GDM1 (cell line): ENCODE measurements at regions not wholly inside any gene's neighbourhood (a gene's known extent, or its start where the extent isn't known, plus 50 kb on each side); places are given as distances from the start of the nearest gene placed in this dataset.
"Not testable (repeated sequence)": the region's sequence is repeated elsewhere in the genome, so short reads cannot be mapped to it uniquely, and the experiment has no call there.

Experiments used
- DNase-seq: peaks from one replicate; lab custom pipeline; 2025; lab: John Stamatoyannopoulos, UW

DNA sequence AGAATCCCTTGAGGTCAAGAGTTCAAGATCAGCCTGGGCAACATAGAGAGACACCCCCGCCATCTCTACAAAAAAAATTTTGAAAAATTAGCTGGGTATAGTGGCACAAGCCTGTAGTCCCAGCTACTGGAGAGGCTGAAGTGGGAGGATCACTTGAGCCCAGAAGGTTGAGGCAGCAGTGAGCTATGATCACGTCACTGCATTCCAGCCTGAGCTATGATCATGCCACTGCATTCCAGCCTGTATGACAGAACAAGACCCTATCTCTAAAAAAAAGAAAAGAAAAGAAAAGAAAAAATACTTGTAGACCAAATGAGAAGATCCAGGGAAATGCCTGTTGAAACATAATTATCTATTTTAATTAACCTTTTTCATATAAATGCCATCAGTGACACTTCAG is 93.8 kb upstream of the MDM1 start:
- no peak for DNase-seq

DNA sequence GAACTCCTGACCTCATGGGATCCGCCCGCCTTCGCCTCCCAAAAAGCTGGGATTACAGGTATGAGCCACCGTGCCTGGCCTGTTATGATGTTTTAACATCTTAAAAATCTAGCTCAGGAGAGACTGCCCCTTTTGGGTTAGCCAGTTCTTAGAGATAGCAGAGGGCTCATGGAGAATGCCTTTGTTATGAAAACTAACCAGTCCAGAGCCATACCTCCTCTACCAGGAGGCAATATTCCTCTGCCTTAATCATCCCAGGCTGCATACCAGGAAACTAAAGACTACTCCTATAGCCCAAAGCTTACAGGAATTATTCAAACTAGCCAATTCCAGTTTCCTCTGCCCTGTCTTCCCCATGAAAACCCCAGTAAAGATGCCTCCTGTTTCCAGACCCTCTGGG is 96.0 kb upstream of the MDM1 start:
- no peak for DNase-seq

DNA sequence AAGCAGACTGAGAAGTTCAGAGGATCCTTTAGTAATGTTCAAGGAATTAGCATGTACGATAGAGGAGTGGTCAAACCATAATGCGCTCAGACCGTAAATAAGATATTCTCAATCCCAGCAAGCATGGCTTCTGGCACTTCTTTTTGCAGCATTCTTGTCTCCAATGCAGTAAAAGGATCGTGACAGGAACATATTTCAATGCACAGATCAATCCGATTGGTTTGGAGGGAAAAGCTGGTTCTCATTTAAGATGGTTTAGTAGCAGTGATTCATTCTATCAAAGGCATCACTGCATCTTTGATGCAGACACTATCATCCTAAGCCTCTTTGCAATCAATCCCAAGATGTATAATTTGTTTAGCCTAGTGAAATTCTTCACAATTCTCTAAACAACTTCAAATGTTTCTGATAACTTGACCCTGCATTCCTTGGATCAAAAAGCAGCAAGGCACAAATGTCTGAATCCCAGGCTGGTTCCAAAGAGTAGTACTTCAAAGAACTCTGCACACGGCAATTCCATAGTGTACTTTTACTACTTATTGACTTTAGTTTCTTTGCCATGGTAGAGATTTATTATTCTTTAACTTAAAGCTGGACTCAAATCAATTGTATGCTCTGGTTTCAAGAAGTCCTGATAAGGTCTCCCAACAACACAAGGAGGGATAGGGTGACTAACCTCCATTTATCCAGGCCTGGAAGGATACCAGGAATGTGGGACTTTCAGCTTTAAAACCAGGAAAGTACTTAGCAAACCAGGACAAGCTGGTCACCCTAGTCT is 96.8 kb upstream of the MDM1 start:
- no peak for DNase-seq

DNA sequence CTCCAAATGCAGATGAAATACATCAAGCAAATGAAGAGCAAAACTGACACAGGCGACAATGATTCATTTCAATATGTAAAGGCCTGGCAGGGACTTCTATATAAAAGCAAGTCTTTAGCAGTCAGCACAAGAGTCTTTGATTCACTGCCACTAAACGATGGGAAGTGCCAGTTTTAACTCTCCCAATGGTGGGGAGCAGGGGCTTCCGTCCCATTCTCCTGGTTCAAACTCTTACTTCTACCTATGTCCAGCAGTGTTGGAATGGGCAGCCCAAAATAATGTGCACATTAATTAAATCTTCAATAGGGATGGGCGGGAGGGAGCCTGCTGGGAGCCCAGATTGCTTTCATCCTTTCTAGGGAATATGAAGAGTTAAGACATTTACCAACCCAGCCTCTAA is 97.5 kb upstream of the MDM1 start:
- DNase-seq = no peak

DNA sequence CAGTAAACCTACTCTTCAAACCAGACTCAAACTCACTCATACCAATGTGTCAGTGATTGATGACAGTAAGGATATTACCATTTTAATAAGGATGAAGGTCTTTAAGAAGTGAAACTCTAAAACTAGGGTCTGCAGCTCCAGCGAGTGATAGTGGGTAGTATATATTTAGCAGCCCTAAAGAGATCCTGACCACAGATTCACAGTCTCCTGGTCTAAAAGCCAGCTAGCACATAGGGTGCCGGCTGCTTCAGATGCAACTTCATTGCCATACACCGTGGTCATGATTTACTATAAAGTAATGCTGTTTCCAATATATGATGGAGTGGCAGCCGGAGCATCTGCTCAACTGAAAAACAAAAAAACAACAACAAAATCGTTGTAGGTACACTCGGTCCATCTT is 99.6 kb upstream of the MDM1 start:
- no peak for DNase-seq

DNA sequence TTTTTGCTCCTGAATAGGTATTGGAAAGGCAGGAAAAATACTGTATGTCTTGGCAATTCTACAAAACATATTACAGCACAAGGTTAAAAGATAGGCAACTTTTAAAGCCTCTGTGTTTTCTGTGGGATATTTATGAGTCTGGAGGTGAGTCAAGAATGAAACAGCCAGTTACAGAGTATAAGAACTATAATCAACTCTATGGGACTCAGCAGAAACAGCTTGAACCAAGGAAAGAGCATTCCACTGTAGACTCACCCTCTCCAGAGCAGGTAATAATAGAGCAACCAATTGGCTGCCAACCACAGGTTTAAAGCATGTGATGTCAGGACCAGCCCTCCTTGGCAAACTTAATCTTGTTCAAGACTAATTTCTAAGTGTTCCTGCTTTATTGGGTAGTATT is 100.5 kb upstream of the MDM1 start:
- DNase-seq = no peak

DNA sequence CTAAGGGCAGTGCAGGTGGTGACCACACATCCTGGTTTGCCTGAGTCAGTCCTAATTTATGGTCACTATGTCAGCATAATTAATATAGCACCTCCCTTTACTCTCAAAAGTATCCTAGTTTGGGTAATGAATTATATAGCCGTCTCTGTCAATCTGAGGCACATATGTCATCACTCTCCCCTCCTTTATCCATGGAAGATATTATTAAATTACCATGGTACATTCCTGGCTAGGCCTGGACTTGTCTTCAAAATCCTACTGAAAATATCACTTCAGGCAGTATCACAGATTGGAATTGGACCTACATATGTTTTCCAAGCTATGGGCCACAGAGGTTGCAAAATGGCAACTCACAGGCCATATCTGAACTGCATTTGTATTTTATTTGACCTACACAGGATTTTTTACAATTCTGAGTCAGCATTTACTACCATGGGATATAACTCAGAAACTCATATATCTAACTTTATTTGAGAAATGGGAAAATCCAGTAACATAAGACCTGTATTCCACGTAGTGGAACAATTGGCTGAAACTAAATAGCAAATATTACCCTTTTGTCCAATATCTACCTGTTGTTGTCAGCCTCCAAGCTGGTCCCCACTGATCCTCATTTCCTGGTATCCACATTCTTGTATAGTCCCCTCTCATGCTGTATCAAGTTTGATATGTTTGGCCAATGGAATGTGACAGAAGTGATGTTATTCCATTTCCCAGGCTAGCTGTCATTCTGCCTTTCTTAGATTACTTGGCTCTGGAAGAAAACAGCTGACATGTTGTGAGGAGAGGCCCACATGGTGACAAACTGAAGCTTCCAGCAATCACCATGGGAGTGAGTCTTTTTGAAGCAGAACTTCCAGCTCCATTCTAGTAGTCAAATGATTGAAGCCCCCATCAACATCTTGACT is 102.5 kb upstream of the MDM1 start:
- DNase-seq = no peak

DNA sequence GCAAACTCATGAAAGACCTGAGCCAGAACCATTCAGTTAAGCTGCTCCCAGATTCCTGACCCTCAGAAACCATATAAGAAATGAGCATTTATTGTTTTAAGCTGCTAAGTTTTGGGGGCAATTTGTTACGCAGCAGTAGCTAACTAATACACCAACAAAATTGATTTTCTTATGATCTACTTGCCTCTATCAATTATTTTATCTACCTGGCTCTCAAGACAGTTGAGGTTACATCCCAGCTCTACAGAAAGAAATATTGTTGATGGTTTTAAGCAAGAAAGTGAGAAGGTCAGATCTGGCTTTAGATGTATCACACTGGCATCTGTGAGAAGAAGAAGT is 103.1 kb upstream of the MDM1 start:
- no peak for DNase-seq

DNA sequence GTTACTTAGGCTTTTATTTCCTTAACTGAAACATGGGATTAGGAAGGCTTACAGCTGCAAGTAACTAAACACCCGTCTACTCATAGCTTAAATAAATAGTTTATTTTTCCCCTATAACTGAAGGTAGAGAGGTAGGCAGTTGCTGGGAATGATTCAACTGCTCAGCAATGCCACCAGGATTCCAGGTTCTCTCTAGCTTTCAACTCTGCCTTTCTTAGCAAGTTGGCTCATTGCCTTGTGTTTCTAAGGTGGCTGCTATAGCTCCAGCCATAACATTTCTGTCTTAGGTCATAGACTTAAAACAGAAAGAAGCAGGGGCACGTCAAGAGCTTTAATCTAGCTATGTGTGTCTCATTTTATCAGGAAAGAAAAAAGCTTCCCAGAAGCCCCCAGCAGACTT is 103.7 kb upstream of the MDM1 start:
- DNase-seq = no peak

DNA sequence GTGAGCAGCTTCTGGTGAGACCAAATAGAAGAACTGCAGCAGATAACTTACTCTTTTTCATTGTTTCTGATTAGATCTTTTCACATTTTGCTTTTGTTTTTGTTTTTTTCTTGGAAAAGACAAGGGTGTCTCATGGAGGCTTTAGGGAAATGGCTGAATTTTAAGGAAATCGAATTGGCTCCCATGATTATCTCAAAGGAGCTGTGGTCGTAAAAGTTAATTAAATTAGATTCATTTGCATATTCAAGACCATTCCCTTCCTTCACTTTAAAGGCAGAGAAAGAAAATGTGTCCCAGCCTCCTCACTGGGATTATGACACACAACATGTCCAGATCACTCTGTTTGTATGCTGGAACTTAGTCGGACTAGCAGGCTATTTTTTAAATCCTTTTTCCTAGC is 106.4 kb upstream of the MDM1 start:
- DNase-seq = no peak

DNA sequence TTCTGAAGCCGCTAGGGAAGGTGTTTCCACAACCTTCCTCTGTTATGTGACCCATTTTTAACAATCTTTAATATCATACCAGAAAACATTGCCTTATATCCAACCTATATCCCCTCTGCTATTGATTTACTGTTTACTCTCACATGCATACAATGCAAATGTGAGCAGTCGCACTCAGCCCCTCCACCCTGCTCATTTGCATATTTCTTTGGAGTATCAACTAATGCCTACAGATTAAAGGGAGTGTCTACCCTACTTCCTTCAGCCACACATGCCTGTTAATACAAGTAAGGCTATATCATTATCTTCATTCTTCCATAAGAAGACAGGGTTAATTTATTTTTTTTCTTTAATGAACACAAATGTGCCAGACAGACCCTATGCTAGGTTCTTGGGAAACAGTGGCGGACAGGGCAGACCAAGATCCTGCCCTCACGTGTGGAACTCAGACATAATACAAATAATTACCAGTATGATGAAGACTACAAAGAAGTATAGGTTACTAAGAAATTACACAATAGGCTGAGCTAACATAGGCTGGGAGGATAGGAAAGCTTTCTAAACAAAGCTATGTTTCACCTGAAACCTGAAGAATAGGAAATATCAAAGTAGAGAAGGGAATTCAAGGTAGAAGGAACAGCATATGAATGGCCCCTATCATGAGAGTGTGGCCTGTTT is 107.3 kb upstream of the MDM1 start:
- no peak for DNase-seq

DNA sequence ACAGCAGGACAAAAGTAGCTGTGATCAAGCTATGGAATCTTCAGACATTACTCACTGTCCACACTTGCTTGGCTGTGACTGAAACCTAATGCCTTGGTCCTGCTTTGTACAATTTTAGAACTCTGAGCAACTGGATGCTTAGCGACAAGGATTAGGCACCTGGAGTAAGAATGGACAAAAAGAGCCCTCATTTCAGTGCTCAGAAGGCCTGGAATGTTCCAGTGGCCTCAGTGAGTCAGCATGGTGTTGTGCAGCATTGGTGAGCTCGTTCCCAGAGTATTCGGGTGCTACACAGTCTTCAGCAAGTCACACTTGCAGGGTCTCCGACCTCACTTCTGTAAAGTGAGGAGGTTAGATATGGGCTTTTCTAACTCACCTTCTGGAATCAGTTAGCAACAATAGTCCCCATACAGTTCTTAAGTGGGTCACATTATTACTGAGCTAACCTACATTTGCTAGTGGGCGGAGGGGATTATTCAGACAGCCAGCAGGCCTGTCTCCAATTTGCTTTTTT is 108.0 kb upstream of the MDM1 start:
- DNase-seq = no peak

DNA sequence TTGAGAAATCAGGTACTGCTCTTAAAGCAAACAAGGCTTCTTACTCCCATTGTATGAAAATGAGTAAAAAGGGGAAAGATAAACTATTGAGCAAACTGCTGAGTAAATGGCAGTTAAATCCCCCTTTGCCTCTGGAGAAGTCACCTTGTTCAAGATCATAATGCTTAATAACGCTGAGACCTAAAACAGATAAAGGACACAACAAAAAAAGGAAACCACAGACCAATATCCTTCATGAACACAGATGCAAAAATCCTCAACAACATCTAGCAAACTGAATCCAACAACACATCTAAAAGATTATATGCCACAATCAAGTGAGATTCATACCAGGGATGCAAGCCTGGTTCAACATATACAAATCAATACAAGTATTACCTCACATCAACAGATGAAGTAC is 109.0 kb upstream of the MDM1 start:
- no peak for DNase-seq

DNA sequence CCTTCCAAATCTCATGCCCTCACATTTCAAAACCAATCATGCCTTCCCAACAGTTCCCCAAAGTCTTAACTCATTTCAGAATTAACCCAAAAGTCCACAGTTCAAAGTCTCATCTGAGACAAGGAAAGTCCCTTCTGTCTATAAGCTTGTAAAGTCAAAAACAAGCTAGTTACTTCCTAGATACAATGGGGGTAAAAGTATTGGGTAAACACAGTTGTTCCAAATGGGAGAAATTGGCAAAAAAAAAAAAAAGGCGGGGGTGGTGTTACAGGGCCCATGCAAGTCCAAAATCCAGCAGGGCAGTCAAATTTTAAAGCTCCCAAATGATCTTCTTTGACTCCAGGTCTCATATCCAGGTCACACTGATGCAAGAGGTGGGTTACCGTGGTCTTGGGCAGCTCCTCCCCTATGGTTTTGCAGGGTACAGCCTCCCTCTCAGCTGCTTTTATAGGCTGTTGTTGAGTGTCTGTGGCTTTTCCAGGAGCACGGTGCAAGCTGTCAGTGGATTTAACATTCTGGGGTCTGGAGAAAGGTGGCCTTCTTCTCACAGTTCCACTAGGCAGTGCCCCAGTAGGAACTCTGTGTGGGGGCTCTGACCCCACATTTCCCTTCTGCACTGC is 110.3 kb upstream of the MDM1 start:
- DNase-seq = not testable (repeated sequence)

DNA sequence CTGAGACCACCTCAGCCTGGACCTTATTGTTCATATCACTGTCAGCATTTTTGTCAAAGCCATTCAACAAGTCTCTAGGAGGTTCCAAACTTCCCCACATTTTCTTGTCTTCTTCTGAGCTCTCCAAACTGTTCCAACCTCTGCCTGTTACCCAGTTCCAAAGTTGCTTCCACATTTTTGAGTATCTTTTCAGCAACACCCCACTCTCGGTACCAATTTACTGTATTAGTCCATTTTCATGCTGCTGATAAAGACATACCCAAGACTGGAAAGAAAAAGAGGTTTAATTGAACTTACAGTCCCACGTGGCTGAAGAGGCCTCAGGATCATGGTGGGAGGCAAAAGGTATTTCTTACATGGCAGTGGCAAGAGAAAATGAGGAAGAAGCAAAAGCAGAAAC is 111.5 kb upstream of the MDM1 start:
- DNase-seq = not testable (repeated sequence)

DNA sequence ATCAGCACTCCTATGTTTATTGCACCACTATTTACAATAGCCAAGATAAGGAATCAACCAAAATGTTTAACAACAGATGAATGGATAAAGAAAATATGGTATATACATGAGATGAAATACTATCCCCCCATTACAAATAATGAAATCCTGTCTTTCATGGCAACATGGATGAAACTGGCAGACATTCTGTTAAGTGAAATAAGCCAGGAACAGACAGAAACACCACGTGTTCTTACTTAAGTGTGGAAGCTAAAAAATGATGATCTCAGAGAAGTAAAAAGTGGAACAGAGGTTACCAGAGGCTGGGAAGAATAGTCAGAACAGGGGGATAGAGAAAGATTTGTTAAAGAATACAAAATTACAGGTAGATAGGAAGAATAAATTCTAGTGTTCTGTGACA is 113.7 kb upstream of the MDM1 start:
- DNase-seq = no peak

DNA sequence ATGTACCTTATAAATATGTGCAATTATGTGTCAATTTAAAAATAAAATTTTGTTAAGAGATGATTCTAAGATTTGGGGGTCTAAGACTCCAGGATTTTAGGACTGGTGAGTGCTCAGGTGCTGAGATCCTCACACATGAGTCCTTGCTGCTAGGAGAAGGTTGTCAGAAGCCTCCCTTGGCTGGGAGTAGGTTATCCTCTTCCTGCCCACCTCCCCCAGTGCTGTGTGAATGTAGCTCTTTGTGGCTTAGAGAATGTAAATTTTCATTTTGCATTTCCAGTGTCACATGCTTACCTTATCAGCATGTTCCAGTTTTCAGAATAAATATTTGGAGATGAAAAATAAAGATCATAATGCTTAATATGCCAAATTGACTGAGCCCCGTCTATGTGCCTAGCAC is 114.2 kb upstream of the MDM1 start:
- no peak for DNase-seq

DNA sequence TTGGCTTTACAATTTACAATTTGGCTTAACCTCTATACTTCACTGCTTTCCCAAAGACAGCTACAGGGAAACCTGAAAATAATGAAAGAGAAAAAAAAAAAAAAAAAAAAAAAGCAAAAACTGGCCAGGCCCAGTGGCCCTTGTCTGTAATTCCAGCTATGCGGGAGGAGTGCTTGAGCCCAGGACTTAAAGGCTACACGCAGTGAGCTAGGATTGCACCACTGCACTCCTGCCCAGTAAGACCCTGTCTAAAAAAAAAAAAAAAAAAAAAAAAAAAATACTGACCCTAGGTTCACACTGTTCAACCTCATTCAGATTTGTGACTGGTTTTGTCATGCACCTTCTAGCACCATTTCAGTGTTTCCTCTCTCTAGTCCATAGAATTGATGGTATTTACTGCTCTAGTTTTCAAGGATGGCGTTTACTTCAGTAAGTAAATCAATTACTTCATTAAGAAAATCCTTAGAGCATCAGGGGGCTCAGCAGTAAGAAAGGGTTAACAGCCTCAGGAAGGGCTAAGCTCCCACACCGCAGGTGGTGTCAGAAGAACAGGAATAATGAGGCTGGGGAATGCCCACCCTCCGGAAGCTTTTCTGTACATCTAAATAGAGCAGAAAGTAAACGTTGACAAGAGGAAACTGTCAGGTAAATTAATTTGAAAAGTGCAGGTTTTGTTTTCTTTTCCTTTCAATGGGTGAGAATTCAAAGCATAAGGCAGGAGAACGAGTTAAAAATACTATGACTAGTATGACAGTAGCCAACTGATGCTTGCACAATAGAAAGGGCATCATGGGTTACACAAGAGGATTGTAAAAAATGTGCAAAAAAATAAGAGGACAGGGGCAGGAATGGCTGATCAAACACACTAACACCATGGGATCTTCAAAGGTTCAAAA is 115.0 kb upstream of the MDM1 start:
- DNase-seq = no peak

DNA sequence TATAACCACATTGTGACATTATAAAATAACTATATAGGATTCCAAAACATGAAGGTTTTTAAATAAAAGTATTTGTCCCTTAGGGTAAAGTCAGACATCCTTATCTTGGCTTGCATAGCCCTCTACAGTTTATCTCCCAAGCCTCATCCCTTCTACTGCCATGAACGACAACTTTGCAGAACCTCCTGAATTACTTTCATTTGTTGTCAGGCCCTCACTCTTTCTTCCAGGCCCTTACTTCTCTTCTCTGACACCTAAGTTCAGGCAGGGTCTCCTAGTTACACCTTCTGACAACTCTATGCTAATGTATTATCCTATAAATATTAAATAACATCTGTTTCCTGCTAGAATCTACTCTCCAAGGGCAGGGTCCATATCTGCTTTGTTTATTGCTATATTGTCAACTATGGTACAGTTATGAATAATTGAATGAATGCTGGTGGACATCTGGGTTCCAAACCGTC is 115.7 kb upstream of the MDM1 start:
- DNase-seq = no peak

DNA sequence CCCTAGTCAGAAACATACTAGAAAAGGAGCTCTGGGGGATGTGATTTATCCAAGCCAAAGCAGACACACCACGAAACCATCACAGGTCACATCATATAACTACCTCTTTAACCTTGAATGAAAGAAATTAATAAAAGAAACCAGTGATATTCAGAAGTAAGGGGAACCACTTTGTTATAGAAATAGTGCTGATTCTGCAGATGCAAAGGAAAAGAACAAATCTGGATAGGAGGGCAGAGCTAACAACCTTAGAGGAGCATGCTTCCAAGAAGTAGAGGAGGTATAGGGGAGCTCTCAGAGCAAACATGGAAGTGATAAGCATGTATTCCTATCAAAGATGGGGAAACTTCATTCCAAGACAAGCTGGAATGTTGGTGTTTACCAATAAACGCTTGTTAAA is 117.0 kb upstream of the MDM1 start:
- no peak for DNase-seq

DNA sequence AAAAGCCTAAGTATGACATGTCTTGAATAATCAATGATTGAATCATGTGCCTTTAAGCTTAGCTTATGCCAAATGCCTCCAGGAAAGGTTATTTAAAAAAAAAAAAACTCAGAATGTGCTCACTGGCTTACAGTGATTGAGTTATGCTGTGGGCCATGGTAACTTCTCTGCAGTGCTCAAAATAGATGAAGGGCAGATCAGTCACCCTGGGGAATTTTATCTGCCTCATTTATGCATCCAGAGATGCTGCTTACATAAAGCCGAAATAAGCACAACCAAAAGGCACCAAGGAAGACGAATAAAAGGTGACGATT is 118.7 kb upstream of the MDM1 start:
- no peak for DNase-seq
